Activated T-cell treated with anti-CD3 and anti-CD28 coated beads, Interleukin-2, amount 50 U/mL, for 72 hours (primary cell): ENCODE measurements at regions not wholly inside any gene's neighbourhood (a gene's known extent, or its start where the extent isn't known, plus 50 kb on each side); places are given as distances from the start of the nearest gene placed in this dataset.

Experiments used
- ATAC-seq, 2 donors: fragments of 150-1000 bp; cut with Tn5 transposase; replicated peaks in 1 of 2; 2 replicates each; pipeline ENCODE4 v1.10.0; 2021; ENCODE audit warnings: moderate library complexity in 2 of 2, mild to moderate bottlenecking in 1 of 2
- DNase-seq, 2 donors: peaks; one replicate each; pipeline ENCODE4 v3.0.0; 2021 to 2022; ENCODE audit warnings: mixed read lengths in 1 of 2
- H3K27ac Mint-ChIP-seq: one replicate; pipeline ENCODE4 v1.8.0; 2022; ENCODE audit warnings: mild to moderate bottlenecking, moderate library complexity, mixed read lengths
- H3K27me3 Mint-ChIP-seq: one replicate; pipeline ENCODE4 v1.8.0; 2022; ENCODE audit warnings: low read depth, mixed read lengths
- H3K36me3 Mint-ChIP-seq, 2 donors: one replicate each; pipeline ENCODE4 v1.8.0; 2022; ENCODE audit warnings: mixed read lengths in 2 of 2, mild to moderate bottlenecking in 1 of 2; ENCODE audit not compliant: insufficient read depth in 2 of 2
- H3K4me1 Mint-ChIP-seq: one replicate; pipeline ENCODE4 v1.8.0; 2022; ENCODE audit warnings: low read depth, mixed read lengths
- H3K4me3 Mint-ChIP-seq, 2 donors: one replicate each; pipeline ENCODE4 v1.8.0; 2022; ENCODE audit warnings: mild to moderate bottlenecking in 2 of 2, mixed read lengths in 2 of 2, moderate library complexity in 2 of 2
- H3K9me3 Mint-ChIP-seq, 2 donors: one replicate each; pipeline ENCODE4 v1.8.0; 2022; ENCODE audit warnings: mixed read lengths in 2 of 2

DNA sequence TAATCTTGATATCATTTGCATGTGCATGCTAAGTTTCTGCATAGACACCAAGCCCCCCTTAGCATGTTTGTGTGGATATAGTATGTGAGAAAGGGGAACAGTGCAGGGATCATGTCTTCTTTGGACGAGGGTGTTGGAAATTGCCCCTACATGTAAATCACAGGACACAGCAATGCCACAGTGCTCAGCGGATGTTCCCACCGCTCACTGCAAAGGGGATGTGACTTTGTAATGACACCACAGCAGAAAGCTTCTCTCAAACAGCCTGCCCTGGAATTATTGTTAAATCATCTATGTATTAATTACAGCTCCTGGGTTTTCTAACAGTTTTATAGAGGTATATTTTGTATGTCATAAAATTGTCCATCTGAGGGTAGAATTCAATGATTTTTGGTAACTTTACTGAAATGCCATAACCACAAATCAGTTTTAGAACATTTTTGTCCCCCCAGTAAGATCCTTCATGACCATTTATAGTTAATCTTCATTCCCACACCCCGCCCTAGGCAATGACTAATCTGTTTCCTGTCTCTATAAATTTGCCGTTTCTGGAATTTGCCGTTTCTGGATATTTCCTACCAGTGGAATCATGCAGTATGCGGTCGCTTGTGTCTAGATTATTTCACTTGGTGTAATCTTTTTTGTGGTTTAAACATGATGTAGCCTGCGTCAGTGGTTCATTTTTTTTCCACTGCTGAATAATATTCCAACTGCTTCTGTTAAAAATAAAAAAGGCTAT is 648.5 kb upstream of the WWC1 start:
- DNase-seq (no peak), ATAC-seq (no peak)
- Mint-ChIP-seq H3K4me1 (no peaks in the 10 kb centered on the region), H3K4me3 (no peak overlapping the region), H3K27ac (no peak overlapping the region), H3K36me3 (no peaks in the 10 kb centered on the region), H3K27me3 (no peaks in the 10 kb centered on the region), H3K9me3 (peaks cover 0 to 2% of the 10 kb centered on the region in 2 donors)

DNA sequence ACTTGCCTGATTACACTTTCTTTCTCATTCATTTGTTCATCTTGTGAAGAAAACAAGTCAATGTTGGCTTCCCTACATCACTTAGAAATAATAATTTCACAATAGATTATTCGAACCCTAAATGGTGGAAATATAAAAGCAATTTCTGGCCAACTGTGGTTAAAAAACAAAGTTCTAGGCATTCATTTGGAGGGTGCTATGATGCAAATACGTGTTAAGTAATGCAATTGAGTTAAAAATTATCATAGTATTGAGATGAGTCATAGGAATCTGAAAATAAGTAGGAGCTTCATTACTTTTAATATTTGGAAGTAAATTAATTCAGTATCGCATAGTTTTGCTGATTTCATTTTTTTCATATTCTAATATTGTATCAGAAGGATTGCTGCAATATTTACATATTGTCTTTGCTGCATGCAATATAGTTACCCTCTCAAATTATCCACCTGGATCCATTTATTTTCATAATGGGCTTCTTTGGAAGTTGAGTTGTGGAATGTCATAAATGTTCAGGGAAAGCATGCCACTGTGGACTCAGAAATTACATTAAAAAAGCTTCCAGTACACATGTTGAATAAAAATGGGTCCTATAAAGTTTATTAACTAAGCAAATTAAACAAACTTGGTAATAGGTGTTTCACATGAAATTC is 647.7 kb upstream of the WWC1 start:
- H3K36me3 Mint-ChIP-seq: no peaks in the 10 kb centered on the region
- H3K9me3 Mint-ChIP-seq: peaks cover 0 to 2% of the 10 kb centered on the region in 2 donors
- H3K4me3 Mint-ChIP-seq: no peak overlapping the region
- DNase-seq: no peak
- ATAC-seq: no peak
- H3K27ac Mint-ChIP-seq: no peak overlapping the region
- no peaks in the 10 kb centered on the region for H3K4me1 Mint-ChIP-seq
- no peaks in the 10 kb centered on the region for H3K27me3 Mint-ChIP-seq

DNA sequence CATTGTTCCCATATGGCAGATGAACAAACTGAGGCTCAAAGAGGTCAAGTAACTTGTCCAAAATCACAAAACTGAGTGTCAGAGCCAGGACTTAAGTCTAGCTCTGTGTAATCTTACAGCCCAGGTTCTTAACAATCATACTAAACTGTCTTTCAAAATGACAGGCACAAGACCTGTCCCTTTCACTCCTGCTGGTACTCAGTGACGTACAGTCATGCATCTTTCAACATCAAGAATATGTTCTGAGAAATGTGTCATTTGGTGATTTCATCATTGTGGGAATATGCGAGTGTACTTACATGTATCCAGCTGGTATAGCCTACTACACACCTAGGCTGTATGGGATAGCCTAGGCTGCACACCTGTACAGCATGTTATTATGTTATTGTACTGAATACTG is 646.8 kb upstream of the WWC1 start:
- no peaks in the 10 kb centered on the region for H3K4me1 Mint-ChIP-seq

DNA sequence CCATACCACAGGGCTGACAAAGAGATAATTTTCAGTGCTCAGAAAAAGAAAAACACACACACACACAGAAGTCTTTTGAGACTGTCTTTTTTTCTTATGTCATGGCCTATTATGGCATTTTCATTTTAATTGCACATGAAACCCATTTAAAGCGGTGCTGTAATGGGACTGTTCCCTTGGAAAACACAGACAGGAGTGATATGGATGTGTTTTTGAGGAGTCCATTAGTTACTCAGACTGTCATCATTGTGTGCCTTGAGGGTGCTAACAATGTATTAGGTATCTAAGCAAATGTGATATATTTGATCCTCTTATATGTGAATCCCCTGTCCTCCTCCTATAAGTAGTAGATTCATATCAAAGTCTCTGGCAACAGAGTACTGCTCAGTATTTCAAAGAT is 642.0 kb upstream of the WWC1 start:
- no peaks in the 10 kb centered on the region for H3K4me1 Mint-ChIP-seq
- ATAC-seq (no peak), DNase-seq (no peak)
- H3K36me3 Mint-ChIP-seq: no peaks in the 10 kb centered on the region
- H3K27me3 Mint-ChIP-seq: no peaks in the 10 kb centered on the region
- peaks cover 2 to 6% of the 10 kb centered on the region in 2 donors for H3K9me3 Mint-ChIP-seq
- no peak overlapping the region for H3K4me3 Mint-ChIP-seq
- no peak overlapping the region for H3K27ac Mint-ChIP-seq

More for the DNA sequence above, 646.8 kb upstream of the WWC1 start:
- Mint-ChIP-seq H3K36me3 (no peaks in the 10 kb centered on the region), H3K27ac (no peak overlapping the region), H3K4me3 (no peak overlapping the region), H3K9me3 (peaks cover 0 to 2% of the 10 kb centered on the region in 2 donors), H3K27me3 (no peaks in the 10 kb centered on the region)
- DNase-seq (no peak), ATAC-seq (no peak)

DNA sequence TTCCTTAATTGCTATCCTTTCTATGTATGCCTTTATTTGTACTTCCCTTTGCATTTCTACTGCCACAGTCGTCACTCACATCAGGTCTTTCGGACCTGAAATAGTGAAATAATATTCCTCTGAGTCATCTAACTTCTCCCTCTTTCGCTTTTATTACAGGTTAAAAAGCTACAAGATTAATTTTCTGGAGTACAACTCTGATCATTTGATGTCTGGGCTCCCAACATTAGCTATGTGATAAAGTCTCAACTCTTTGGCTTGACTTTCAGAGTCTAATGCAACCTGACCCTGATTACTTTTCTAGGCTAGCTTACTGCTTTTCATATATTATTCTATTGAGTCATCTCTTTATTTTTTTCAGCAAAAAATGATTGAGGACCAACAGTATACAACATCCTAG is 638.8 kb upstream of the WWC1 start:
- DNase-seq: no peak
- no peaks in the 10 kb centered on the region for H3K27me3 Mint-ChIP-seq
- ATAC-seq: no peak
- H3K27ac Mint-ChIP-seq: no peak overlapping the region
- H3K36me3 Mint-ChIP-seq: no peaks in the 10 kb centered on the region
- no peak overlapping the region for H3K4me3 Mint-ChIP-seq
- H3K9me3 Mint-ChIP-seq: peaks cover 0 to 6% of the 10 kb centered on the region in 2 donors
- H3K4me1 Mint-ChIP-seq: no peaks in the 10 kb centered on the region

DNA sequence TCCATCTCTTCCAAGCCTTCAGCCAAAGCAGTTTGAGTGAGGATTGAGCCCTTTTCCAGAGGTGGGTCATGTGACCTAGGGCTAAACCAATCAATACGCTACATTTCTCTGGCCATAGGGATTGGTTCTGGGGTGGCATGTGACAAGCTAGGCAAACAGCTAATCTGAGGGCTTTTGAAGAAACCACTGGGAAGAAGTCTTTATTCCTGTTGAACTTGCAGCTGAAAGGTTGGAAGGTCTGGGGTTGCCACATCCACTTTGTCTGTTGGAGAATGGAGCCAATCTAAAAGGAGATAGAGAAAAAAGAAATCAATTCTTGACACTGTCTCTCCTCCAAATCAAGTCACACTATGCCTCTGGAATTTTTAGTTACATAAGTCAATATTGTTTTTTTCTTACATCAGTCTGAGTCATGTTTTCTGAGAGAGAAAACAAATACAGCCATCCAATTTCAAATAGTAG is 637.8 kb upstream of the WWC1 start:
- no peak overlapping the region for H3K27ac Mint-ChIP-seq
- ATAC-seq (no peak), DNase-seq (no peak)
- no peaks in the 10 kb centered on the region for H3K4me1 Mint-ChIP-seq
- H3K36me3 Mint-ChIP-seq: no peaks in the 10 kb centered on the region
- no peaks in the 10 kb centered on the region for H3K27me3 Mint-ChIP-seq
- H3K4me3 Mint-ChIP-seq: no peak overlapping the region
- H3K9me3 Mint-ChIP-seq: peaks cover 0 to 6% of the 10 kb centered on the region in 2 donors

DNA sequence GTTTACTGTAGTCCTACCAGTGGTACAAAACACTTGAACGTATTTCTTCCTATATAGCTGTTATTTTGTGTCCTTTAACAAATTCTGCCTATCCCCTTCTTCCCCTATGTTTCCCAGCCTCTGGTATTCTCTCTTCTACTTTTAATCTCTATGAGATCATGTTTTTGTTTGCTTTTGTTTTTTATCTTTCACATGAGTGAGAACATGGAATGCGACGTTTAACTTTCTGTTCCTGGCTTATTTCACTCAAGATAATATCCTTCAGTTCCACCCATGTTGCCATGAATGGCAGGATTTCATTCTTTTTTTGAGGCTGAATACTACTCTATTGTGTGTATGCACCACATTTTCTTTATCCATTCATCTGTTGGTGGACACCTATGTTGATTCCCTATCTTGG is 634.4 kb upstream of the WWC1 start:
- Mint-ChIP-seq H3K27me3 (no peaks in the 10 kb centered on the region), H3K9me3 (peaks cover 0 to 6% of the 10 kb centered on the region in 2 donors), H3K36me3 (no peaks in the 10 kb centered on the region), H3K27ac (no peak overlapping the region), H3K4me1 (no peaks in the 10 kb centered on the region), H3K4me3 (no peak overlapping the region)
- DNase-seq (no peak), ATAC-seq (no peak)

DNA sequence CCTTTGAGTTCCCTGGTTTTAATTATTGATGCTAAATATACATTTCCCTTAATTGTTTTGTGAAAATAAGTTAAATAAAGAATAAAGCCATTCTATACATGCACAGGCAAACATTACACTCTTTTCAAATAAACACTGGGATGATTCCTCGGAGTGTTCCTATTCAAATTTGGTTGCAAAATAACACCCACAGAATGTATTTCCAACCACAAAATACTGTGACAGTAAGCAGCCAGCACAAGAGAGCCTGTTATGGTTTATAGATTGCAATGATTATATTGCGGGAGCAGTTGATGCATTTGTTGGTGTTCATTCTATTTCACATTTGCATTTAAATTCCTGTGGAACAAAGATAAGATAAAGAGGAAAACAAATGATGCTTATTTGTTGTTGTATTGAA is 632.6 kb upstream of the WWC1 start:
- Mint-ChIP-seq H3K27ac (no peak overlapping the region), H3K9me3 (no peaks in the 10 kb centered on the region), H3K27me3 (no peaks in the 10 kb centered on the region), H3K4me3 (no peak overlapping the region), H3K36me3 (no peaks in the 10 kb centered on the region), H3K4me1 (no peaks in the 10 kb centered on the region)
- no peak for DNase-seq
- ATAC-seq: no peak

DNA sequence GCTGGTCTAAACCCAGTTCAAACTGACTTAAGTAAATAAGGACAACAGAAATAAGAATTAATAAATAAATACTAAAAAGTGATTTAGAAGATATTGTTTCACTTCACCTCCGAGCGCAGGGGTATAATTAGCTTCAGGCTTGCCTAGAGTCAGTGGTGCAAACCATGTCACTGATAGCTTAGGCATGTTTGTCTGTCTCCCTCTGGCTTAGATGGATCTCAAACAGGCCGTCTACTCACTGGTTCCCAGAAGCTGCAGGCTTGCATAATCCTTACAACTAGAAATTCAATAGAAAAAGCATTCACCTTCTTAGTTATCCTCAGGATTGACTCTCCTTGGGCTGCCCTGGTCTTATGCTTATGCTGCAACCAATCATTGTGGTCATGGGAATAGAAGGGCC is 629.8 kb upstream of the WWC1 start:
- no peaks in the 10 kb centered on the region for H3K27me3 Mint-ChIP-seq
- H3K36me3 Mint-ChIP-seq: no peaks in the 10 kb centered on the region
- no peaks in the 10 kb centered on the region for H3K4me1 Mint-ChIP-seq
- H3K9me3 Mint-ChIP-seq: no peaks in the 10 kb centered on the region
- no peak overlapping the region for H3K4me3 Mint-ChIP-seq
- no peak overlapping the region for H3K27ac Mint-ChIP-seq
- DNase-seq: no peak
- no peak for ATAC-seq

DNA sequence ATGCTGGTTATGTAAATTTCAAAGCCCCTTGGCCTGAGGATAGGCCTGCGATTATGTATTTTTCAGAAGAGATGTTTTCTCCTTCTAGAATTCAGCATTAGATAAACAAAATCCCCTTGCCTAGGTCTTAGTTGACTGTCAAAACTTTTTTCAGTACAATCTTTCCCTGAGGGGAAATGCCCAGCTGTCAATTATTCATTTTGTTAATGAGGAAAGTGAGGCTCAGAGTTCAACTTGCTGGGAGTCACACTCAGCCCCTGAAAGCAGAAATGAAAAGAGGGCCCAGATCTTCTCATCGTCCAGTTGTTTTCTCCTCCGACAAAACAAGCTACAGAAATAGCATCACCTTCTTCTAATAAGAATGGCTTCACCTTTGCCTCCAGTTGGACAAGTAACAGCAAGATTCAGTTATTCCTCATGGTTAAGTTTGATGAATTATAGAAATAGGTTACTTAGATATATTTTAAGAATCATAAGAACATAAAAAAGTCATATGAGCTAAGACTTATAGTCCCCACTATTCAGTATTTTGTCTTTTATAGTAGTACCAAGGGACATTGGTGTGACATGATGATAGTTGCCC is 627.1 kb upstream of the WWC1 start:
- ATAC-seq: no peak
- Mint-ChIP-seq H3K27ac (no peak overlapping the region), H3K27me3 (no peaks in the 10 kb centered on the region), H3K9me3 (no peaks in the 10 kb centered on the region), H3K36me3 (no peaks in the 10 kb centered on the region), H3K4me1 (no peaks in the 10 kb centered on the region), H3K4me3 (no peak overlapping the region)
- DNase-seq: no peak

DNA sequence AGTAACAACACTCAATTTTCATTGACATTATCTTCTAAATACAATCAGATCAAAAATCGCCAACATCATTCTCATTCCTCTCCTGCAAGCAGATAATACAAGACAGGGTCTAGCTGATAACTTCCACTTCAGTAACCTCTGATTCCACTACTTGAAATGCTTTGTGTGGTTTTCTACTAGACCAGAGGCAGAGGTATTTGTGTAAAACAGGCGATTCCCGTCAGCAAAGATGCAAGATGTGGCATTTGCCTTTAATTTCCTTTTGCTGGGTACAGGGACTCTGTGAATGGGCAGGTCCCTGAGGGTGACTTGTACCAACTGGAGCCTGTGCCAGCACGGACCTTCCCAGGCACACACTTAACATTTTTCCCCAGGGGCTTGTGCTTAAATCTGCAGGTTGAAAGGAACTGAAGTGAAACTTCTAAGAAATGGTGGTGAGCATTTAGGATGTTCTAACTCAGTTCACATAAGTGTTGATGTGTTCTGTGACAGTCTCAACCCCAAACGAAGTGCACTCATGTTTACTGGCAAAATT is 625.5 kb upstream of the WWC1 start:
- ATAC-seq (no peak), DNase-seq (no peak)
- Mint-ChIP-seq H3K4me1 (no peaks in the 10 kb centered on the region), H3K36me3 (no peaks in the 10 kb centered on the region), H3K9me3 (peaks cover 0 to under 1% of the 10 kb centered on the region in 2 donors), H3K27me3 (no peaks in the 10 kb centered on the region), H3K27ac (no peak overlapping the region), H3K4me3 (no peak overlapping the region)

DNA sequence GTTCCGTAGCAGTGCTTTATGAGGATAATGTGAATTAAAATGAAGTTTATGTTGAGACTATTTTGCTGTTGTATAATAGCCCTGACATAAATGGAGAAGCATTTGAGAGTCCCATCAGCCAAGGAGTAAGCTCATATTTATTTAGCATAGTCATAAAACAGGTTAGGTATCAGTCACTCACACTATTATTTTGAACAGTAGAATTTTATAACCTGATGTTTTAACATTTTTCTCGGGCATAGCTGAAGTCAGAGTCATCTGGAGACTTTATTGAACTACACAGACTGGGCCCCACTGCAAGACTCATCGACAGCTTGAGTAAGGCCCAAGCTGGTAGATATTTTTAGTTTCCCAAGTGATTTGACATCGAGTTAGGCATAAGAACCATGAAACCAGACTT is 620.3 kb upstream of the WWC1 start:
- no peaks in the 10 kb centered on the region for H3K4me1 Mint-ChIP-seq
- no peak overlapping the region for H3K4me3 Mint-ChIP-seq
- H3K36me3 Mint-ChIP-seq: no peaks in the 10 kb centered on the region
- H3K27ac Mint-ChIP-seq: no peak overlapping the region
- peaks cover 0 to 3% of the 10 kb centered on the region in 2 donors for H3K9me3 Mint-ChIP-seq
- no peaks in the 10 kb centered on the region for H3K27me3 Mint-ChIP-seq
- DNase-seq (no peak), ATAC-seq (no peak)

DNA sequence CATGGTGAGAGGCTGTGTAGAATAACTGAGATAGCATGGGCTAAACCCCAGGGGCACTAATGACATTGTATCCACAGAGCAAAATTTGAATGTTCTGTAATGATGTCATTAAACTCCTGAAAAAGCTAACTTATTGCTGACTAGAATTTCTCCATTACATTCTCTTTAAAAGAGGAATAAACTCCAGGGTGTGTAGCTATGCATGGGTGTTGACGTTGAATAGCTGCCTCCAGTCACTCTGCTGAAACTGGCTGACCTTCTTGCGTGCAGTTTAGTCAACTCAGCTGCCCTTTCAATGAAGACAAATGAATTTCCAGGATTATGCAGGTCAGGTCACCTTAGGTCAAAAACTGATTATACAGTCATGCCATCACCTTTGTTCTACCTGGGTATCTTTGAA is 617.5 kb upstream of the WWC1 start:
- Mint-ChIP-seq H3K9me3 (peaks cover 2 to 12% of the 10 kb centered on the region in 2 donors), H3K27me3 (no peaks in the 10 kb centered on the region), H3K4me3 (no peak overlapping the region), H3K36me3 (peaks cover 0 to 3% of the 10 kb centered on the region in 2 donors), H3K4me1 (no peaks in the 10 kb centered on the region), H3K27ac (no peak overlapping the region)
- no peak for DNase-seq
- ATAC-seq: no peak
